GM12878 (cell line): ENCODE measurements at regions not wholly inside any gene's neighbourhood (a gene's known extent, or its start where the extent isn't known, plus 50 kb on each side); places are given as distances from the start of the nearest gene placed in this dataset.

Experiments
- ATAC-seq: fragments of 200-7000 bp; cut with Tn5 transposase; 3 replicates; pipeline ENCODE4 v1.9.1; 2020; ENCODE audit warnings: mild to moderate bottlenecking, moderate library complexity
- BruUV-seq: library from RNA; stranded (reverse); fragments of 400-500 nt; replicated peaks from 2 replicates; lab custom pipeline; 2021; lab: Mats Ljungman, UMichigan
- CTCF ChIA-PET: fragments of 300-600 bp; sonication (Branson Sonifier 250); formaldehyde crosslinking; extraction: SDS; loops from one replicate; lab custom pipeline; 2021; ENCODE audit warnings: inconsistent platforms; lab: Yijun Ruan, JAX
- POLR2A ChIA-PET: fragments of 350-600 bp; formaldehyde crosslinking; extraction: SDS; loops from one replicate; lab custom pipeline; 2021; ENCODE audit warnings: inconsistent platforms; lab: Charles Lee
- RAD21 ChIA-PET: fragments of 300-600 bp; sonication (Branson Sonifier 250); formaldehyde crosslinking; loops from one replicate; lab custom pipeline; 2023; ENCODE audit warnings: antibody characterized with exemption; ENCODE audit not compliant: unreplicated experiment; lab: Charles Lee
- SMC1A ChIA-PET: fragments of 300-600 bp; sonication (Branson Sonifier 250); formaldehyde crosslinking; loops from one replicate; lab custom pipeline; 2023; ENCODE audit not compliant: unreplicated experiment, uncharacterized antibody; lab: Charles Lee
- DNase-seq: peaks from one replicate; pipeline ENCODE4 v3.0.0-alpha.2; 2011; ENCODE audit warnings: low read depth, low spot score
- FAIRE-seq: peaks from 3 replicates; lab custom pipeline; 2011; peaks lifted over from hg19 to GRCh38; lab: Jason Lieb, UNC
- H2AFZ ChIP-seq: 2 replicates; pipeline ENCODE4 v1.6.0; 2011; ENCODE audit warnings: low read depth, low read length, control low read depth; ENCODE audit not compliant: control insufficient read depth
- H3K27ac ChIP-seq: 2 replicates; pipeline ENCODE4 v1.5.1; 2011; ENCODE audit warnings: control low read depth; ENCODE audit not compliant: control insufficient read depth, insufficient read depth
- H3K27me3 ChIP-seq, 2 experiments: replicated peaks in 1 of 2; 2 replicates each; pipeline versions ENCODE4 v1.6.0 to v1.6.1; 2011; ENCODE audit warnings: low read length in 1 of 2; ENCODE audit not compliant: control insufficient read depth in 2 of 2, insufficient read depth in 2 of 2
- H3K36me3 ChIP-seq, 2 experiments: 2 replicates each; pipeline ENCODE4 v1.5.1; 2011; ENCODE audit warnings: low read length in 1 of 2; ENCODE audit not compliant: control insufficient read depth in 2 of 2, insufficient read depth in 2 of 2
- H3K4me1 ChIP-seq: 2 replicates; pipeline ENCODE4 v1.6.1; 2011; ENCODE audit warnings: mild to moderate bottlenecking, low read length, moderate library complexity, mixed read lengths; ENCODE audit not compliant: control insufficient read depth, insufficient read depth
- H3K4me2 ChIP-seq: 2 replicates; pipeline ENCODE4 v1.6.0; 2011; ENCODE audit warnings: control low read depth; ENCODE audit not compliant: control insufficient read depth, insufficient read depth
- H3K4me3 ChIP-seq: fragments of 200-600 bp; sonication (generic); 2 replicates; pipeline ENCODE4 v1.5.1; 2016
- H3K79me2 ChIP-seq: 2 replicates; pipeline ENCODE4 v1.6.0; 2011; ENCODE audit warnings: low read length; ENCODE audit not compliant: control insufficient read depth, insufficient read depth
- H3K9ac ChIP-seq: 2 replicates; pipeline ENCODE4 v1.8.0; 2011; ENCODE audit warnings: low read length, control low read depth, mixed read lengths; ENCODE audit not compliant: control insufficient read depth, insufficient read depth
- H3K9me3 ChIP-seq: replicated peaks from 3 replicates; pipeline ENCODE4 v1.5.1; 2011; ENCODE audit warnings: mild to moderate bottlenecking, low read length; ENCODE audit not compliant: control insufficient read depth, insufficient read depth
- H4K20me1 ChIP-seq: 2 replicates; pipeline ENCODE4 v1.6.0; 2011; ENCODE audit not compliant: control insufficient read depth, insufficient read depth
- BACH1 ChIP-seq: fragments of 450-650 bp; IDR thresholded peaks from 2 replicates; pipeline ENCODE4 v1.6.1; 2017; ENCODE audit warnings: mild to moderate bottlenecking, borderline replicate concordance
- CBX5 ChIP-seq: sonication (generic); IDR thresholded peaks from 2 replicates; pipeline ENCODE4 v1.6.1; 2016; ENCODE audit warnings: low read depth, moderate library complexity, mild to moderate bottlenecking, inconsistent platforms
- DPF2 ChIP-seq: fragments of 450-650 bp; IDR thresholded peaks from 2 replicates; pipeline ENCODE4 v1.6.1; 2017; ENCODE audit warnings: mild to moderate bottlenecking
- E2F8 ChIP-seq: fragments of 450-650 bp; IDR thresholded peaks from 2 replicates; pipeline ENCODE4 v1.6.1; 2018; ENCODE audit warnings: mild to moderate bottlenecking, low read depth, moderate library complexity; ENCODE audit not compliant: partially characterized antibody
- IRF3 ChIP-seq: fragments of 450-650 bp; IDR thresholded peaks from 2 replicates; pipeline ENCODE4 v1.6.1; 2014; ENCODE audit warnings: mild to moderate bottlenecking
- JUNB ChIP-seq: IDR thresholded peaks from 2 replicates; pipeline ENCODE4 v1.6.1; 2016; ENCODE audit warnings: antibody characterized with exemption, mild to moderate bottlenecking
- JUND ChIP-seq: IDR thresholded peaks from 2 replicates; pipeline ENCODE4 v1.6.1; 2012; ENCODE audit warnings: low read depth, mild to moderate bottlenecking, low read length, improper control_type of control experiment, moderate library complexity
- MAX ChIP-seq: IDR thresholded peaks from 2 replicates; pipeline ENCODE4 v1.6.1; 2012; ENCODE audit warnings: low read depth, low read length, improper control_type of control experiment
- MYB ChIP-seq: fragments of 150-350 bp; IDR thresholded peaks from 2 replicates; pipeline ENCODE4 v1.6.1; 2014; ENCODE audit warnings: mild to moderate bottlenecking, low read depth, low read length, borderline replicate concordance
- NR2F1 ChIP-seq: fragments of 450-650 bp; conservative IDR thresholded peaks from 2 replicates; pipeline ENCODE4 v1.6.1; 2017; ENCODE audit warnings: mild to moderate bottlenecking
- RAD51 ChIP-seq: fragments of 450-650 bp; IDR thresholded peaks from 2 replicates; pipeline ENCODE4 v1.6.1; 2016; ENCODE audit warnings: moderate library complexity, mild to moderate bottlenecking, inconsistent platforms
- TCF7 ChIP-seq: IDR thresholded peaks from 2 replicates; pipeline ENCODE4 v1.6.1; 2014; ENCODE audit warnings: antibody characterized with exemption, borderline replicate concordance
- USF1 ChIP-seq: IDR thresholded peaks from 2 replicates; pipeline ENCODE4 v1.6.1; 2011; ENCODE audit warnings: borderline replicate concordance, low read depth, mild to moderate bottlenecking, moderate library complexity, mixed read lengths, low read length; ENCODE audit not compliant: insufficient read depth; ENCODE audit errors: extremely low read length
- ZNF384 ChIP-seq: IDR thresholded peaks from 2 replicates; pipeline ENCODE4 v1.6.1; 2012; ENCODE audit warnings: low read depth, mild to moderate bottlenecking, low read length, improper control_type of control experiment, borderline replicate concordance
- ZNF622 ChIP-seq: fragments of 450-650 bp; IDR thresholded peaks from 2 replicates; pipeline ENCODE4 v1.6.1; 2017; ENCODE audit warnings: mild to moderate bottlenecking, inconsistent platforms
- WGBS: methylation state at CpG from one replicate; pipeline ENCODE4 v1.1.6; 2016; ENCODE audit warnings: low lambda C conversion rate; ENCODE audit not compliant: insufficient replicate concordance, insufficient coverage; ENCODE audit errors: missing lambda C conversion rate; 5-methylcytosine and 5-hydroxymethylcytosine counted together
- in situ Hi-C: fragments of 300-500 bp; cut with MboI; formaldehyde crosslinking; loops from 9 replicates; pipeline ENCODE4 v1.14.3; 2018; ENCODE audit warnings: mixed read lengths
- intact Hi-C: fragments of 100-400 bp; cut with micrococcal nuclease; formaldehyde crosslinking; loops from one replicate; pipeline ENCODE4 v1.14.2; 2022; ENCODE audit not compliant: unreplicated experiment
- TF ChIP-seq, protein P1 (sequence below): fragments of 450-650 bp; IDR thresholded peaks from 2 replicates; pipeline ENCODE4 v1.6.1; 2017; ENCODE audit warnings: mild to moderate bottlenecking, moderate library complexity

GRCh38 chr15:53395871-53396270 is 363.6 kb downstream of the WDR72 start (continued):
- TF ChIP-seq TCF7 (no peak), JUND (no peak), E2F8 (no peak), BACH1 (no peak)

DNA sequence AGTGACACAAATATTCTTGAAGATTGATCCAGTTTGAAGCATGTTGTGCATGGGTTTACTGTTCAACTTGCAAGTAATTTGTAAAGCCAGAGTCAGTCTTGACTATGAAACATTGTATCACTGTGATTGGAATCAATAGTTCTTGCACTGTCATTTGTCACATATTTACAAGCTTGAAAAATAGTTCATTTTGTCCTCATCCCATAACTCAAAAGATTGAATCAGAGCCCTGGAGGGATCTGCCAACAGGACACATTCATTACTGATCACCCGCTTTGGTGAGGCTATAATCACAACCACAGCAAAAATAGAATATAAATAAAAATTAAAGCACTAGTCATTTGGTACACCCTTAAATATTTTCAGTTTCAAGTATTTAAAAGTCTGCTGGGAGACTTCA is 368.9 kb downstream of the WDR72 start:
- Histone ChIP-seq H2AFZ (no peak overlapping the region), H3K4me3 (no peak overlapping the region), H3K36me3 (no peaks in the 10 kb centered on the region), H3K4me1 (no peaks in the 10 kb centered on the region), H3K79me2 (no peaks in the 10 kb centered on the region), H3K9ac (no peak overlapping the region), H3K27me3 (no peaks in the 10 kb centered on the region), H3K9me3 (no peaks in the 10 kb centered on the region), H4K20me1 (no peaks in the 10 kb centered on the region), H3K4me2 (no peak overlapping the region), H3K27ac (no peak overlapping the region)
- in situ Hi-C loops = no loop called here
- WGBS = 55% methylated on average over 1 of the region's 1 CpG
- ATAC-seq (no peak), FAIRE-seq (no peak), DNase-seq (no peak)
- POLR2A ChIA-PET = no interaction called here
- CTCF ChIA-PET = no interaction called here
- RAD21 ChIA-PET = no interaction called here
- SMC1A ChIA-PET = no interaction called here
- intact Hi-C loops = no loop called here
- BruUV-seq = no TSS peak
- TF ChIP-seq CBX5 (no peak), MYB (no peak), MAX (no peak), ZNF622 (no peak), ZNF384 (no peak), RAD51 (no peak), IRF3 (no peak), DPF2 (no peak), USF1 (no peak), JUNB (no peak), NR2F1 (no peak)
- TF ChIP-seq, protein P1, sequence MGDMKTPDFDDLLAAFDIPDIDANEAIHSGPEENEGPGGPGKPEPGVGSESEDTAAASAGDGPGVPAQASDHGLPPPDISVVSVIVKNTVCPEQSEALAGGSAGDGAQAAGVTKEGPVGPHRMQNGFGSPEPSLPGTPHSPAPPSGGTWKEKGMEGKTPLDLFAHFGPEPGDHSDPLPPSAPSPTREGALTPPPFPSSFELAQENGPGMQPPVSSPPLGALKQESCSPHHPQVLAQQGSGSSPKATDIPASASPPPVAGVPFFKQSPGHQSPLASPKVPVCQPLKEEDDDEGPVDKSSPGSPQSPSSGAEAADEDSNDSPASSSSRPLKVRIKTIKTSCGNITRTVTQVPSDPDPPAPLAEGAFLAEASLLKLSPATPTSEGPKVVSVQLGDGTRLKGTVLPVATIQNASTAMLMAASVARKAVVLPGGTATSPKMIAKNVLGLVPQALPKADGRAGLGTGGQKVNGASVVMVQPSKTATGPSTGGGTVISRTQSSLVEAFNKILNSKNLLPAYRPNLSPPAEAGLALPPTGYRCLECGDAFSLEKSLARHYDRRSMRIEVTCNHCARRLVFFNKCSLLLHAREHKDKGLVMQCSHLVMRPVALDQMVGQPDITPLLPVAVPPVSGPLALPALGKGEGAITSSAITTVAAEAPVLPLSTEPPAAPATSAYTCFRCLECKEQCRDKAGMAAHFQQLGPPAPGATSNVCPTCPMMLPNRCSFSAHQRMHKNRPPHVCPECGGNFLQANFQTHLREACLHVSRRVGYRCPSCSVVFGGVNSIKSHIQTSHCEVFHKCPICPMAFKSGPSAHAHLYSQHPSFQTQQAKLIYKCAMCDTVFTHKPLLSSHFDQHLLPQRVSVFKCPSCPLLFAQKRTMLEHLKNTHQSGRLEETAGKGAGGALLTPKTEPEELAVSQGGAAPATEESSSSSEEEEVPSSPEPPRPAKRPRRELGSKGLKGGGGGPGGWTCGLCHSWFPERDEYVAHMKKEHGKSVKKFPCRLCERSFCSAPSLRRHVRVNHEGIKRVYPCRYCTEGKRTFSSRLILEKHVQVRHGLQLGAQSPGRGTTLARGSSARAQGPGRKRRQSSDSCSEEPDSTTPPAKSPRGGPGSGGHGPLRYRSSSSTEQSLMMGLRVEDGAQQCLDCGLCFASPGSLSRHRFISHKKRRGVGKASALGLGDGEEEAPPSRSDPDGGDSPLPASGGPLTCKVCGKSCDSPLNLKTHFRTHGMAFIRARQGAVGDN = no peak
